PFSK-1 (cell line): ENCODE measurements at regions not wholly inside any gene's neighbourhood (a gene's known extent, or its start where the extent isn't known, plus 50 kb on each side); places are given as distances from the start of the nearest gene placed in this dataset.

Experiments
- FOXP2 ChIP-seq: optimal IDR thresholded peaks from 2 replicates; pipeline ENCODE3; 2011; ENCODE audit warnings: borderline replicate concordance, control low read depth, inconsistent platforms; ENCODE audit not compliant: insufficient read depth; ENCODE audit errors: extremely low read length, extremely low read depth
- POLR2AphosphoS5 ChIP-seq: IDR thresholded peaks from 2 replicates; pipeline ENCODE4 v1.6.1; 2012; ENCODE audit warnings: low read depth, mild to moderate bottlenecking, control low read depth, low read length, moderate library complexity
- SIN3A ChIP-seq: IDR thresholded peaks from 2 replicates; pipeline ENCODE4 v1.6.1; 2012; ENCODE audit warnings: mild to moderate bottlenecking, low read length, moderate library complexity, borderline replicate concordance; ENCODE audit not compliant: insufficient read depth
- TAF1 ChIP-seq: IDR thresholded peaks from 2 replicates; pipeline ENCODE4 v1.6.1; 2012; ENCODE audit warnings: low read length, control low read depth, borderline replicate concordance; ENCODE audit not compliant: insufficient read depth
- TF ChIP-seq, protein P1 (sequence below), 2 experiments: IDR thresholded peaks; 2 replicates each; pipeline versions ENCODE4 v1.6.1 to v1.8.0; 2011 to 2012; ENCODE audit warnings: low read depth in 2 of 2, low read length in 2 of 2, control low read depth in 1 of 2, inconsistent platforms in 1 of 2, mild to moderate bottlenecking in 1 of 2, moderate library complexity in 1 of 2; ENCODE audit not compliant: insufficient read depth in 1 of 2

GRCh38 chr2:83633423-83633822 lies 825.7 kb downstream of the SUCLG1 start:
- no peak for TF ChIP-seq SIN3A
- TF ChIP-seq TAF1: no peak
- TF ChIP-seq POLR2AphosphoS5: no peak
- TF ChIP-seq, protein P1, sequence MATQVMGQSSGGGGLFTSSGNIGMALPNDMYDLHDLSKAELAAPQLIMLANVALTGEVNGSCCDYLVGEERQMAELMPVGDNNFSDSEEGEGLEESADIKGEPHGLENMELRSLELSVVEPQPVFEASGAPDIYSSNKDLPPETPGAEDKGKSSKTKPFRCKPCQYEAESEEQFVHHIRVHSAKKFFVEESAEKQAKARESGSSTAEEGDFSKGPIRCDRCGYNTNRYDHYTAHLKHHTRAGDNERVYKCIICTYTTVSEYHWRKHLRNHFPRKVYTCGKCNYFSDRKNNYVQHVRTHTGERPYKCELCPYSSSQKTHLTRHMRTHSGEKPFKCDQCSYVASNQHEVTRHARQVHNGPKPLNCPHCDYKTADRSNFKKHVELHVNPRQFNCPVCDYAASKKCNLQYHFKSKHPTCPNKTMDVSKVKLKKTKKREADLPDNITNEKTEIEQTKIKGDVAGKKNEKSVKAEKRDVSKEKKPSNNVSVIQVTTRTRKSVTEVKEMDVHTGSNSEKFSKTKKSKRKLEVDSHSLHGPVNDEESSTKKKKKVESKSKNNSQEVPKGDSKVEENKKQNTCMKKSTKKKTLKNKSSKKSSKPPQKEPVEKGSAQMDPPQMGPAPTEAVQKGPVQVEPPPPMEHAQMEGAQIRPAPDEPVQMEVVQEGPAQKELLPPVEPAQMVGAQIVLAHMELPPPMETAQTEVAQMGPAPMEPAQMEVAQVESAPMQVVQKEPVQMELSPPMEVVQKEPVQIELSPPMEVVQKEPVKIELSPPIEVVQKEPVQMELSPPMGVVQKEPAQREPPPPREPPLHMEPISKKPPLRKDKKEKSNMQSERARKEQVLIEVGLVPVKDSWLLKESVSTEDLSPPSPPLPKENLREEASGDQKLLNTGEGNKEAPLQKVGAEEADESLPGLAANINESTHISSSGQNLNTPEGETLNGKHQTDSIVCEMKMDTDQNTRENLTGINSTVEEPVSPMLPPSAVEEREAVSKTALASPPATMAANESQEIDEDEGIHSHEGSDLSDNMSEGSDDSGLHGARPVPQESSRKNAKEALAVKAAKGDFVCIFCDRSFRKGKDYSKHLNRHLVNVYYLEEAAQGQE (IDR thresholded peaks at IDR 0.05; ENCODE audit: insufficient read depth in 1 of 2, low read depth in 2 of 2, low read length in 2 of 2): no peak
- TF ChIP-seq FOXP2: no peak

DNA sequence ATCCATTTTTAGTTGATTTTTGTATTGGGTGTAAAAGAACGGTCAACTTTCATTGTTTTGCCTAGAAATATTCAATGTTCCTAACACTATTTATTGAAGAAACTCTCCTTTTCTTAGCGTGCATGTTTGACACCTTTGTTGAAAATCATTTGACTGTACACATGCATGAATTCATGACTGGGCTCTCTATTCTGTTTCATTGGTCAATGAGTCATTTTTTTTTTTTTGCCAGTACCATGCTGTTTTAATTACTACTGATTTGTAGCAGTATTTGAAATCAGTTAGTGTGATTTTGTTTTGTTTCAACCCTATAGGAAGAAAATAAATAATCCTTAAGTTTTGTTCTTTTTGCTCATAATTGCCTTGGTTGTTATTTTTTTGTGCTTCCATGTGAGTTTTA lies 828.7 kb downstream of the SUCLG1 start:
- TF ChIP-seq SIN3A (no peak), FOXP2 (no peak), TAF1 (no peak), POLR2AphosphoS5 (no peak)
- TF ChIP-seq, protein P1 (IDR thresholded peaks at IDR 0.05; ENCODE audit: insufficient read depth in 1 of 2, low read depth in 2 of 2, low read length in 2 of 2): no peak

DNA sequence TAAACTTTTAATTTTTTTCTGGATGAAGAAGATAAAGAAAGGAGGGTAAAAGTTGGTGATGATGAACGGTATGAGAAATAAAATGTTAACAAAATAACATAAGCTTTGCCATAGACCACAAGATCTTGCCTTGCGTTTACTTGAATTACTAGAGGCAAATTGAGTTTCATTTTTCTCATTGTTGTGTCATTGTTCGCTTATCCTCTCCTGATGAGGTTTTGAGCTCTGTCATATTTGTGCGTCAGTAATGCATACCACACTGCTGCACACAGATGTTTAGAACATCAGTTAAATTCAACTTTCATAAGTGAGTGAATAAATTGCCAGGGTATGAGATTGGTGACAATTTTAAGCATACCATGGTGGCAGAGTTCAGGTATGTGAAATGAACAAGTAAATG lies 843.6 kb downstream of the SUCLG1 start:
- TF ChIP-seq, protein P1 (IDR thresholded peaks at IDR 0.05; ENCODE audit: insufficient read depth in 1 of 2, low read depth in 2 of 2, low read length in 2 of 2): no peak
- TF ChIP-seq FOXP2 (no peak), SIN3A (no peak), TAF1 (no peak), POLR2AphosphoS5 (no peak)

- TF ChIP-seq TAF1: no peak
- no peak for TF ChIP-seq SIN3A
- no peak for TF ChIP-seq FOXP2
- no peak for TF ChIP-seq POLR2AphosphoS5
- TF ChIP-seq, protein P1 (IDR thresholded peaks at IDR 0.05; ENCODE audit: insufficient read depth in 1 of 2, low read depth in 2 of 2, low read length in 2 of 2): no peak
Observed at GRCh38 chr2:83613178-83613577, 845.9 kb downstream of the SUCLG1 start.

- TF ChIP-seq TAF1 (no peak), FOXP2 (no peak), POLR2AphosphoS5 (no peak), SIN3A (no peak)
- TF ChIP-seq, protein P1 (IDR thresholded peaks at IDR 0.05; ENCODE audit: insufficient read depth in 1 of 2, low read depth in 2 of 2, low read length in 2 of 2): no peak
Observed at GRCh38 chr2:83602753-83603152, 856.3 kb downstream of the SUCLG1 start.
